ENCODE measurements at regions not wholly inside any gene's neighbourhood (a gene's known extent, or its start where the extent isn't known, plus 50 kb on each side); places are given as distances from the start of the nearest gene placed in this dataset.

- Histone ChIP-seq H3K27ac (ENCODE audit: low read length) (no peak overlapping the region), H3K27me3 (ENCODE audit: low read depth, low read length) (no peaks in the 10 kb centered on the region), H3K36me3 (replicated peaks; ENCODE audit: low read depth, low read length) (no peaks in the 10 kb centered on the region), H3K79me2 (ENCODE audit: low read length) (no peaks in the 10 kb centered on the region), H3K9ac (ENCODE audit: low read length) (no peak overlapping the region), H4K20me1 (ENCODE audit: insufficient read depth, low read length) (no peaks in the 10 kb centered on the region), H2AFZ (ENCODE audit: low read depth, low read length) (no peak overlapping the region), H3K4me2 (ENCODE audit: low read length) (no peak overlapping the region), H3K9me3 (ENCODE audit: insufficient read depth, low read length) (no peaks in the 10 kb centered on the region), H3K4me1 (ENCODE audit: low read length) (no peaks in the 10 kb centered on the region), H3K4me3 (ENCODE audit: low read length) (no peak overlapping the region)
- TF ChIP-seq EZH2phosphoT487 (IDR thresholded peaks at IDR 0.05; ENCODE audit: low read depth) (no peak), CTCF (IDR thresholded peaks at IDR 0.05; ENCODE audit: low read depth, low read length) (no peak)
Observed at GRCh38 chr7:54145716-54146115, 396.5 kb upstream of the VSTM2A start.

- Histone ChIP-seq H3K79me2 (ENCODE audit: low read length) (no peaks in the 10 kb centered on the region), H3K36me3 (replicated peaks; ENCODE audit: low read depth, low read length) (no peaks in the 10 kb centered on the region), H3K9me3 (ENCODE audit: insufficient read depth, low read length) (0 out of 2 replicates have a peak, but pooled peaks cover 2% of the 10 kb centered on the region), H2AFZ (ENCODE audit: low read depth, low read length) (no peak overlapping the region), H3K4me1 (ENCODE audit: low read length) (no peaks in the 10 kb centered on the region), H3K27ac (ENCODE audit: low read length) (no peak overlapping the region), H3K4me2 (ENCODE audit: low read length) (no peak overlapping the region), H3K4me3 (ENCODE audit: low read length) (no peak overlapping the region), H3K9ac (ENCODE audit: low read length) (no peak overlapping the region), H4K20me1 (ENCODE audit: insufficient read depth, low read length) (no peaks in the 10 kb centered on the region), H3K27me3 (ENCODE audit: low read depth, low read length) (no peaks in the 10 kb centered on the region)
- TF ChIP-seq CTCF (IDR thresholded peaks at IDR 0.05; ENCODE audit: low read depth, low read length) (no peak), EZH2phosphoT487 (IDR thresholded peaks at IDR 0.05; ENCODE audit: low read depth) (no peak)
Observed at GRCh38 chr7:54153462-54153861, 388.7 kb upstream of the VSTM2A start.

- Histone ChIP-seq H3K4me2 (ENCODE audit: low read length) (no peak overlapping the region), H3K36me3 (replicated peaks; ENCODE audit: low read depth, low read length) (no peaks in the 10 kb centered on the region), H3K9ac (ENCODE audit: low read length) (no peak overlapping the region), H3K4me1 (ENCODE audit: low read length) (no peaks in the 10 kb centered on the region), H4K20me1 (ENCODE audit: insufficient read depth, low read length) (no peaks in the 10 kb centered on the region), H3K4me3 (ENCODE audit: low read length) (no peak overlapping the region), H3K79me2 (ENCODE audit: low read length) (no peaks in the 10 kb centered on the region), H3K9me3 (ENCODE audit: insufficient read depth, low read length) (no peaks in the 10 kb centered on the region), H3K27ac (ENCODE audit: low read length) (no peak overlapping the region), H2AFZ (ENCODE audit: low read depth, low read length) (no peak overlapping the region), H3K27me3 (ENCODE audit: low read depth, low read length) (no peaks in the 10 kb centered on the region)
- TF ChIP-seq EZH2phosphoT487 (IDR thresholded peaks at IDR 0.05; ENCODE audit: low read depth) (no peak), CTCF (IDR thresholded peaks at IDR 0.05; ENCODE audit: low read depth, low read length) (no peak)
Observed at GRCh38 chr7:54159088-54159487, 383.1 kb upstream of the VSTM2A start.

- Histone ChIP-seq H3K79me2 (ENCODE audit: low read length) (no peaks in the 10 kb centered on the region), H3K36me3 (replicated peaks; ENCODE audit: low read depth, low read length) (no peaks in the 10 kb centered on the region), H3K9me3 (ENCODE audit: insufficient read depth, low read length) (no peaks in the 10 kb centered on the region), H3K27ac (ENCODE audit: low read length) (no peak overlapping the region), H3K27me3 (ENCODE audit: low read depth, low read length) (no peaks in the 10 kb centered on the region), H3K4me1 (ENCODE audit: low read length) (no peaks in the 10 kb centered on the region), H3K4me3 (ENCODE audit: low read length) (no peak overlapping the region), H4K20me1 (ENCODE audit: insufficient read depth, low read length) (no peaks in the 10 kb centered on the region), H3K4me2 (ENCODE audit: low read length) (no peak overlapping the region), H2AFZ (ENCODE audit: low read depth, low read length) (no peak overlapping the region), H3K9ac (ENCODE audit: low read length) (no peak overlapping the region)
- no peak for TF ChIP-seq CTCF (IDR thresholded peaks at IDR 0.05; ENCODE audit: low read depth, low read length)
Observed at GRCh38 chr7:54161621-54162020, 380.6 kb upstream of the VSTM2A start.

All from OCI-LY3 (cell line).